HEK293 (cell line): ENCODE measurements at regions not wholly inside any gene's neighbourhood (a gene's known extent, or its start where the extent isn't known, plus 50 kb on each side); places are given as distances from the start of the nearest gene placed in this dataset.

Experiments
- CTCF ChIP-seq: fragments of 450-650 bp; formaldehyde crosslinking; IDR thresholded peaks from 2 replicates; pipeline ENCODE4 v1.5.1; 2016; ENCODE audit warnings: missing biosample characterization, missing genetic modification characterization
- RBAK ChIP-seq: fragments of 450-650 bp; formaldehyde crosslinking; IDR thresholded peaks from 2 replicates; pipeline ENCODE4 v1.5.1; 2016; ENCODE audit warnings: missing biosample characterization, missing genetic modification characterization
- ZBTB21 ChIP-seq: fragments of 450-650 bp; formaldehyde crosslinking; IDR thresholded peaks from 2 replicates; pipeline ENCODE4 v1.5.1; 2017; ENCODE audit warnings: missing biosample characterization, missing genetic modification characterization
- ZNF214 ChIP-seq: fragments of 450-650 bp; formaldehyde crosslinking; IDR thresholded peaks from 2 replicates; pipeline ENCODE4 v1.5.1; 2017; ENCODE audit warnings: missing biosample characterization, mild to moderate bottlenecking, missing genetic modification characterization, borderline replicate concordance
- TF ChIP-seq, protein P1 (sequence below): fragments of 450-650 bp; formaldehyde crosslinking; IDR thresholded peaks from 2 replicates; pipeline ENCODE4 v1.5.1; 2016; ENCODE audit warnings: missing biosample characterization, missing genetic modification characterization
- TF ChIP-seq, protein P2 (sequence below): fragments of 450-650 bp; formaldehyde crosslinking; IDR thresholded peaks from 2 replicates; pipeline ENCODE4 v1.5.1; 2016; ENCODE audit warnings: missing biosample characterization, missing genetic modification characterization
- TF ChIP-seq, protein P3 (sequence below): fragments of 450-650 bp; formaldehyde crosslinking; IDR thresholded peaks from 2 replicates; pipeline ENCODE4 v1.5.1; 2016; ENCODE audit warnings: missing biosample characterization, missing genetic modification characterization, low read depth
- TF ChIP-seq, protein P4 (sequence below): fragments of 450-650 bp; formaldehyde crosslinking; IDR thresholded peaks from 2 replicates; pipeline ENCODE4 v1.5.1; 2016; ENCODE audit warnings: missing biosample characterization, missing genetic modification characterization

GRCh38 chr4:153142700-153143438 lies 61.4 kb upstream of the TRIM2 start:
- TF ChIP-seq, protein P1, sequence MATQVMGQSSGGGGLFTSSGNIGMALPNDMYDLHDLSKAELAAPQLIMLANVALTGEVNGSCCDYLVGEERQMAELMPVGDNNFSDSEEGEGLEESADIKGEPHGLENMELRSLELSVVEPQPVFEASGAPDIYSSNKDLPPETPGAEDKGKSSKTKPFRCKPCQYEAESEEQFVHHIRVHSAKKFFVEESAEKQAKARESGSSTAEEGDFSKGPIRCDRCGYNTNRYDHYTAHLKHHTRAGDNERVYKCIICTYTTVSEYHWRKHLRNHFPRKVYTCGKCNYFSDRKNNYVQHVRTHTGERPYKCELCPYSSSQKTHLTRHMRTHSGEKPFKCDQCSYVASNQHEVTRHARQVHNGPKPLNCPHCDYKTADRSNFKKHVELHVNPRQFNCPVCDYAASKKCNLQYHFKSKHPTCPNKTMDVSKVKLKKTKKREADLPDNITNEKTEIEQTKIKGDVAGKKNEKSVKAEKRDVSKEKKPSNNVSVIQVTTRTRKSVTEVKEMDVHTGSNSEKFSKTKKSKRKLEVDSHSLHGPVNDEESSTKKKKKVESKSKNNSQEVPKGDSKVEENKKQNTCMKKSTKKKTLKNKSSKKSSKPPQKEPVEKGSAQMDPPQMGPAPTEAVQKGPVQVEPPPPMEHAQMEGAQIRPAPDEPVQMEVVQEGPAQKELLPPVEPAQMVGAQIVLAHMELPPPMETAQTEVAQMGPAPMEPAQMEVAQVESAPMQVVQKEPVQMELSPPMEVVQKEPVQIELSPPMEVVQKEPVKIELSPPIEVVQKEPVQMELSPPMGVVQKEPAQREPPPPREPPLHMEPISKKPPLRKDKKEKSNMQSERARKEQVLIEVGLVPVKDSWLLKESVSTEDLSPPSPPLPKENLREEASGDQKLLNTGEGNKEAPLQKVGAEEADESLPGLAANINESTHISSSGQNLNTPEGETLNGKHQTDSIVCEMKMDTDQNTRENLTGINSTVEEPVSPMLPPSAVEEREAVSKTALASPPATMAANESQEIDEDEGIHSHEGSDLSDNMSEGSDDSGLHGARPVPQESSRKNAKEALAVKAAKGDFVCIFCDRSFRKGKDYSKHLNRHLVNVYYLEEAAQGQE (tag by site-specific recombination) = peak; percentile 41; the same call in 1 of the 2 replicates
- no peak for TF ChIP-seq RBAK
- TF ChIP-seq CTCF = 0 out of 2 replicates have a peak, but pooled peaks have one; percentile 16
- TF ChIP-seq ZBTB21 = no peak
- TF ChIP-seq ZNF214 = no peak
- TF ChIP-seq, protein P2, sequence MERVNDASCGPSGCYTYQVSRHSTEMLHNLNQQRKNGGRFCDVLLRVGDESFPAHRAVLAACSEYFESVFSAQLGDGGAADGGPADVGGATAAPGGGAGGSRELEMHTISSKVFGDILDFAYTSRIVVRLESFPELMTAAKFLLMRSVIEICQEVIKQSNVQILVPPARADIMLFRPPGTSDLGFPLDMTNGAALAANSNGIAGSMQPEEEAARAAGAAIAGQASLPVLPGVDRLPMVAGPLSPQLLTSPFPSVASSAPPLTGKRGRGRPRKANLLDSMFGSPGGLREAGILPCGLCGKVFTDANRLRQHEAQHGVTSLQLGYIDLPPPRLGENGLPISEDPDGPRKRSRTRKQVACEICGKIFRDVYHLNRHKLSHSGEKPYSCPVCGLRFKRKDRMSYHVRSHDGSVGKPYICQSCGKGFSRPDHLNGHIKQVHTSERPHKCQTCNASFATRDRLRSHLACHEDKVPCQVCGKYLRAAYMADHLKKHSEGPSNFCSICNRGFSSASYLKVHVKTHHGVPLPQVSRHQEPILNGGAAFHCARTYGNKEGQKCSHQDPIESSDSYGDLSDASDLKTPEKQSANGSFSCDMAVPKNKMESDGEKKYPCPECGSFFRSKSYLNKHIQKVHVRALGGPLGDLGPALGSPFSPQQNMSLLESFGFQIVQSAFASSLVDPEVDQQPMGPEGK (tag by site-specific recombination) = no peak; the same call in 1 of the 2 replicates
- TF ChIP-seq, protein P3, sequence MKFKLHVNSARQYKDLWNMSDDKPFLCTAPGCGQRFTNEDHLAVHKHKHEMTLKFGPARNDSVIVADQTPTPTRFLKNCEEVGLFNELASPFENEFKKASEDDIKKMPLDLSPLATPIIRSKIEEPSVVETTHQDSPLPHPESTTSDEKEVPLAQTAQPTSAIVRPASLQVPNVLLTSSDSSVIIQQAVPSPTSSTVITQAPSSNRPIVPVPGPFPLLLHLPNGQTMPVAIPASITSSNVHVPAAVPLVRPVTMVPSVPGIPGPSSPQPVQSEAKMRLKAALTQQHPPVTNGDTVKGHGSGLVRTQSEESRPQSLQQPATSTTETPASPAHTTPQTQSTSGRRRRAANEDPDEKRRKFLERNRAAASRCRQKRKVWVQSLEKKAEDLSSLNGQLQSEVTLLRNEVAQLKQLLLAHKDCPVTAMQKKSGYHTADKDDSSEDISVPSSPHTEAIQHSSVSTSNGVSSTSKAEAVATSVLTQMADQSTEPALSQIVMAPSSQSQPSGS (tag by site-specific recombination) = no peak
- TF ChIP-seq, protein P4, sequence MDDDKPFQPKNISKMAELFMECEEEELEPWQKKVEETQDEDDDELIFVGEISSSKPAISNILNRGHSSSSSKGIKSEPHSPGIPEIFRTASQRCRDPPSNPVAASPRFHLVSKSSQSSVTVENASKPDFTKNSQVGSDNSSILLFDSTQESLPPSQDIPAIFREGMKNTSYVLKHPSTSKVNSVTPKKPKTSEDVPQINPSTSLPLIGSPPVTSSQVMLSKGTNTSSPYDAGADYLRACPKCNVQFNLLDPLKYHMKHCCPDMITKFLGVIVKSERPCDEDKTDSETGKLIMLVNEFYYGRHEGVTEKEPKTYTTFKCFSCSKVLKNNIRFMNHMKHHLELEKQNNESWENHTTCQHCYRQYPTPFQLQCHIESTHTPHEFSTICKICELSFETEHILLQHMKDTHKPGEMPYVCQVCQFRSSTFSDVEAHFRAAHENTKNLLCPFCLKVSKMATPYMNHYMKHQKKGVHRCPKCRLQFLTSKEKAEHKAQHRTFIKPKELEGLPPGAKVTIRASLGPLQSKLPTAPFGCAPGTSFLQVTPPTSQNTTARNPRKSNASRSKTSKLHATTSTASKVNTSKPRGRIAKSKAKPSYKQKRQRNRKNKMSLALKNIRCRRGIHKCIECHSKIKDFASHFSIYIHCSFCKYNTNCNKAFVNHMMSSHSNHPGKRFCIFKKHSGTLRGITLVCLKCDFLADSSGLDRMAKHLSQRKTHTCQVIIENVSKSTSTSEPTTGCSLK (tag by site-specific recombination) = no peak
